Esophagus muscularis mucosa (tissue), 4 donors: ENCODE measurements at regions not wholly inside any gene's neighbourhood (a gene's known extent, or its start where the extent isn't known, plus 50 kb on each side); places are given as distances from the start of the nearest gene placed in this dataset.
A peak's percentile ranks its signal among the peaks of the same experiment; 100 is the strongest.

Experiments
- DNase-seq: peaks from one replicate; pipeline ENCODE4 v3.0.0-alpha.2; 2017; ENCODE audit errors: extremely low spot score
- H3K27ac ChIP-seq, 4 donors: fragments of 200-600 bp; sonication (generic); replicated peaks in 1 of 4; 1 replicate in 3 of 4; 2 replicates in 1 of 4; pipeline ENCODE4 v1.5.1; 2016 to 2019; ENCODE audit warnings: mild to moderate bottlenecking in 1 of 4
- H3K27me3 ChIP-seq, 4 donors: fragments of 200-600 bp; sonication (generic); one replicate each; pipeline versions ENCODE4 v1.5.1 to v1.6.0; 2016 to 2019
- H3K36me3 ChIP-seq, 4 donors: fragments of 200-600 bp; sonication (generic); one replicate each; pipeline ENCODE4 v1.5.1; 2016 to 2019
- H3K4me1 ChIP-seq, 4 donors: fragments of 200-600 bp; sonication (generic); one replicate each; pipeline ENCODE4 v1.5.1; 2016 to 2019
- H3K4me3 ChIP-seq, 4 donors: fragments of 200-600 bp; sonication (generic); 1 replicate in 2 of 4; 2 replicates in 2 of 4; pipeline ENCODE4 v1.5.1; 2016 to 2019; ENCODE audit warnings: mild to moderate bottlenecking in 4 of 4, moderate library complexity in 1 of 4
- H3K9me3 ChIP-seq, 4 donors: fragments of 200-600 bp; sonication (generic); 1 replicate in 3 of 4; 2 replicates in 1 of 4; pipeline ENCODE4 v1.5.1; 2016 to 2019
- CTCF ChIP-seq, 3 experiments: fragments of 200-600 bp in 2 of 3; fragments of 450-650 bp in 1 of 3; sonication (generic) in 2 of 3; IDR thresholded peaks; one replicate each; pipeline ENCODE4 v1.5.1; 2017 to 2019; ENCODE audit warnings: antibody characterized with exemption in 3 of 3, mild to moderate bottlenecking in 2 of 3, moderate library complexity in 1 of 3
- EP300 ChIP-seq: sonication (generic); formaldehyde crosslinking; IDR thresholded peaks from one replicate; pipeline ENCODE4 v1.6.1; 2017; ENCODE audit warnings: antibody characterized with exemption
- POLR2A ChIP-seq: fragments of 450-650 bp; IDR thresholded peaks from one replicate; pipeline ENCODE4 v1.6.1; 2017; ENCODE audit warnings: antibody characterized with exemption, moderate library complexity, mild to moderate bottlenecking, low read depth
- POLR2AphosphoS5 ChIP-seq, 2 donors: sonication (generic); formaldehyde crosslinking; IDR thresholded peaks; one replicate each; pipeline ENCODE4 v1.6.1; 2017; ENCODE audit warnings: antibody characterized with exemption in 2 of 2
- WGBS: methylation state at CpG from one replicate; pipeline ENCODE4 v1.1.5; 2018; 5-methylcytosine and 5-hydroxymethylcytosine counted together
- intact Hi-C: fragments of 100-400 bp; cut with DNase I; formaldehyde crosslinking; loops from one replicate; pipeline ENCODE4 v1.15.1; 2023

- TF ChIP-seq POLR2A: no peak
- no peak for TF ChIP-seq EP300
- TF ChIP-seq POLR2AphosphoS5 (IDR thresholded peaks at IDR 0.05): no peak
- no peak for TF ChIP-seq CTCF (IDR thresholded peaks at IDR 0.05)
- Histone ChIP-seq H3K27me3 (no peaks in the 10 kb centered on the region), H3K27ac (no peak overlapping the region), H3K4me1 (peaks cover 7 to 21% (median 9%) of the 10 kb centered on the region in 4 donors), H3K36me3 (no peaks in the 10 kb centered on the region), H3K9me3 (no peaks in the 10 kb centered on the region), H3K4me3 (no peak overlapping the region)
- intact Hi-C loops: no loop called here
- 73% methylated on average over 2 of the region's 2 CpGs for WGBS
- DNase-seq: no peak
These were observed 271.7 kb upstream of the LDB2 start for GRCh38 chr4:17170131-17170530.

GRCh38 chr4:17169699-17170098 lies 271.3 kb upstream of the LDB2 start:
- no peak for TF ChIP-seq POLR2AphosphoS5 (IDR thresholded peaks at IDR 0.05)
- no peak for TF ChIP-seq EP300
- no peak for TF ChIP-seq POLR2A
- TF ChIP-seq CTCF (IDR thresholded peaks at IDR 0.05): no peak
- no peaks in the 10 kb centered on the region for H3K27me3 ChIP-seq
- H3K36me3 ChIP-seq: no peaks in the 10 kb centered on the region
- no peak for DNase-seq
- no peak overlapping the region for H3K27ac ChIP-seq
- H3K4me1 ChIP-seq: peaks cover 7 to 21% (median 9%) of the 10 kb centered on the region in 4 donors
- H3K4me3 ChIP-seq: no peak overlapping the region
- WGBS: 94% methylated on average over 1 of the region's 1 CpG
- intact Hi-C loops: no loop called here
- no peaks in the 10 kb centered on the region for H3K9me3 ChIP-seq

GRCh38 chr4:17168571-17168970 lies 270.1 kb upstream of the LDB2 start:
- Histone ChIP-seq H3K27me3 (no peaks in the 10 kb centered on the region), H3K4me3 (no peak overlapping the region), H3K9me3 (no peaks in the 10 kb centered on the region), H3K4me1 (peaks cover 7 to 21% (median 9%) of the 10 kb centered on the region in 4 donors), H3K36me3 (no peaks in the 10 kb centered on the region), H3K27ac (no peak overlapping the region)
- WGBS: 55% methylated on average over 1 of the region's 1 CpG
- peak in 1 of 2 donors; percentile 10 for TF ChIP-seq POLR2AphosphoS5 (IDR thresholded peaks at IDR 0.05)
- no peak for TF ChIP-seq EP300
- no peak for DNase-seq
- intact Hi-C loops: no loop called here

GRCh38 chr4:17166954-17167353 lies 268.5 kb upstream of the LDB2 start:
- no peak for TF ChIP-seq CTCF (IDR thresholded peaks at IDR 0.05)
- TF ChIP-seq POLR2AphosphoS5 (IDR thresholded peaks at IDR 0.05): peak; percentile 8 to 19
- no peak for DNase-seq
- H3K9me3 ChIP-seq: peaks cover 0 to 5% (median 4%) of the 10 kb centered on the region in 4 donors
- intact Hi-C loops: no loop called here
- H3K27me3 ChIP-seq: no peaks in the 10 kb centered on the region
- H3K4me1 ChIP-seq: peaks cover 7 to 21% (median 9%) of the 10 kb centered on the region in 4 donors
- WGBS: 46% methylated on average over 4 of the region's 5 CpGs
- H3K36me3 ChIP-seq: no peaks in the 10 kb centered on the region
- no peak overlapping the region for H3K27ac ChIP-seq
- H3K4me3 ChIP-seq: no peak overlapping the region

- intact Hi-C loops: no loop called here
- no peak overlapping the region for H3K4me3 ChIP-seq
- TF ChIP-seq EP300 (no peak), POLR2A (no peak), POLR2AphosphoS5 (IDR thresholded peaks at IDR 0.05) (no peak), CTCF (IDR thresholded peaks at IDR 0.05) (no peak)
- peaks cover 7 to 21% (median 9%) of the 10 kb centered on the region in 4 donors for H3K4me1 ChIP-seq
- H3K27ac ChIP-seq: no peak overlapping the region
- no peaks in the 10 kb centered on the region for H3K27me3 ChIP-seq
- no peaks in the 10 kb centered on the region for H3K36me3 ChIP-seq
- WGBS: 83% methylated on average over 1 of the region's 1 CpG
- DNase-seq: no peak
- H3K9me3 ChIP-seq: peaks cover 0 to 11% (median 7%) of the 10 kb centered on the region in 4 donors
These were observed 266.8 kb upstream of the LDB2 start for GRCh38 chr4:17165286-17165685.
